ENCODE measurements at regions not wholly inside any gene's neighbourhood (a gene's known extent, or its start where the extent isn't known, plus 50 kb on each side); places are given as distances from the start of the nearest gene placed in this dataset.

DNA sequence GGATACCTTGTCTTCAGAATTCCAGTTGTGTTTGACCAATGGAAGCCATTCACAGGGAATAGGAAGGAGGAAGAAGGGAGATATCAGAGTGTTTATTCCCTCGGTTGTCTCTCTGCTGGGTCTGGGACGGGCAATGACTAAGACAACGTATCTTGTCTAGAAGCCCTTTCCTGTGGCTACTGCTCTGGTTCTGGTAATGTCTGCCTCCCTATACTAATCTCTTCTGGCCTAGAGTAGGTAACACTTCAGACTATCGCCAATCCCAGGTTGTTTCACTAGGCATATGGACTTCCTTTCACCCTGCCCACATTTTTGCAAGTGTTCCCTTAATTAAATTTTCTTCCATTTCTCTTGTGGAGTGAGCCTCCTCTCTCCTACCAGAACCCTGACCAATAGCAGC is 687.7 kb upstream of the TBX3 start:
- TF ChIP-seq, protein P1, sequence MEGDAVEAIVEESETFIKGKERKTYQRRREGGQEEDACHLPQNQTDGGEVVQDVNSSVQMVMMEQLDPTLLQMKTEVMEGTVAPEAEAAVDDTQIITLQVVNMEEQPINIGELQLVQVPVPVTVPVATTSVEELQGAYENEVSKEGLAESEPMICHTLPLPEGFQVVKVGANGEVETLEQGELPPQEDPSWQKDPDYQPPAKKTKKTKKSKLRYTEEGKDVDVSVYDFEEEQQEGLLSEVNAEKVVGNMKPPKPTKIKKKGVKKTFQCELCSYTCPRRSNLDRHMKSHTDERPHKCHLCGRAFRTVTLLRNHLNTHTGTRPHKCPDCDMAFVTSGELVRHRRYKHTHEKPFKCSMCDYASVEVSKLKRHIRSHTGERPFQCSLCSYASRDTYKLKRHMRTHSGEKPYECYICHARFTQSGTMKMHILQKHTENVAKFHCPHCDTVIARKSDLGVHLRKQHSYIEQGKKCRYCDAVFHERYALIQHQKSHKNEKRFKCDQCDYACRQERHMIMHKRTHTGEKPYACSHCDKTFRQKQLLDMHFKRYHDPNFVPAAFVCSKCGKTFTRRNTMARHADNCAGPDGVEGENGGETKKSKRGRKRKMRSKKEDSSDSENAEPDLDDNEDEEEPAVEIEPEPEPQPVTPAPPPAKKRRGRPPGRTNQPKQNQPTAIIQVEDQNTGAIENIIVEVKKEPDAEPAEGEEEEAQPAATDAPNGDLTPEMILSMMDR (IDR thresholded peaks at IDR 0.05; ENCODE audit: low read depth, low read length, missing input control) = no peak
- TF ChIP-seq TAF1 (conservative IDR thresholded peaks at IDR 0.05) = no peak
- TF ChIP-seq, protein P2, sequence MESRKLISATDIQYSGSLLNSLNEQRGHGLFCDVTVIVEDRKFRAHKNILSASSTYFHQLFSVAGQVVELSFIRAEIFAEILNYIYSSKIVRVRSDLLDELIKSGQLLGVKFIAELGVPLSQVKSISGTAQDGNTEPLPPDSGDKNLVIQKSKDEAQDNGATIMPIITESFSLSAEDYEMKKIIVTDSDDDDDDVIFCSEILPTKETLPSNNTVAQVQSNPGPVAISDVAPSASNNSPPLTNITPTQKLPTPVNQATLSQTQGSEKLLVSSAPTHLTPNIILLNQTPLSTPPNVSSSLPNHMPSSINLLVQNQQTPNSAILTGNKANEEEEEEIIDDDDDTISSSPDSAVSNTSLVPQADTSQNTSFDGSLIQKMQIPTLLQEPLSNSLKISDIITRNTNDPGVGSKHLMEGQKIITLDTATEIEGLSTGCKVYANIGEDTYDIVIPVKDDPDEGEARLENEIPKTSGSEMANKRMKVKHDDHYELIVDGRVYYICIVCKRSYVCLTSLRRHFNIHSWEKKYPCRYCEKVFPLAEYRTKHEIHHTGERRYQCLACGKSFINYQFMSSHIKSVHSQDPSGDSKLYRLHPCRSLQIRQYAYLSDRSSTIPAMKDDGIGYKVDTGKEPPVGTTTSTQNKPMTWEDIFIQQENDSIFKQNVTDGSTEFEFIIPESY (IDR thresholded peaks at IDR 0.05) = no peak

Measured in liver (tissue), 3 donors.